ENCODE measurements at regions not wholly inside any gene's neighbourhood (a gene's known extent, or its start where the extent isn't known, plus 50 kb on each side); places are given as distances from the start of the nearest gene placed in this dataset.

DNA sequence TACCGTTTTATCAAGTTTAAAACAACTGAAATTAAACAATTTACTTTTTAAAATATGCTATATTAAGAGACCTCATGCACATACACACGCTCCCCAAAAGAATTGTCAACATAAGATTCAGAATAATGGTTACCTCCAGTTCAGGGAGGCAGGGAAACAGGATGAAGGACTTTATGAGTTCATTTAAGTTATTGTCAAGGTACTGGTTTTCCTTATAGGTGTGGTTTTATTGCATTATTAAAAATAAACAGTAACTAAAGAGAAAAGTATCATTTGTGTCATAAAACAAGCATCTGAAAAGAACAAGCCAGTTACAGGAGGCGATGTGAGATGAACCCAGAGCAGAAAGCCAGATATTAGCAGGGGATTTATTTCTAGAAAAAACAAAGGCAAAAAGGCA, 2376.7 kb downstream of the MAT2B start:
- H3K4me3 ChIP-seq: no peak overlapping the region
- no peaks in the 10 kb centered on the region for H3K27me3 ChIP-seq
- DNase-seq: no peak
- intact Hi-C loops (cut with DNase I): no loop called here
- H3K36me3 ChIP-seq (replicated peaks in 1 of 2): no peaks in the 10 kb centered on the region
- H3K27ac ChIP-seq: no peak overlapping the region
- 63 to 79% (median 70%) methylated on average over 3 of the region's 3 CpGs for WGBS, 4 donors
- H3K9me3 ChIP-seq (replicated peaks in 1 of 3): no peaks in the 10 kb centered on the region
- H3K4me1 ChIP-seq (replicated peaks in 1 of 2): no peaks in the 10 kb centered on the region
- no peak for TF ChIP-seq POLR2A (IDR thresholded peaks at IDR 0.05)
- TF ChIP-seq, protein P1, sequence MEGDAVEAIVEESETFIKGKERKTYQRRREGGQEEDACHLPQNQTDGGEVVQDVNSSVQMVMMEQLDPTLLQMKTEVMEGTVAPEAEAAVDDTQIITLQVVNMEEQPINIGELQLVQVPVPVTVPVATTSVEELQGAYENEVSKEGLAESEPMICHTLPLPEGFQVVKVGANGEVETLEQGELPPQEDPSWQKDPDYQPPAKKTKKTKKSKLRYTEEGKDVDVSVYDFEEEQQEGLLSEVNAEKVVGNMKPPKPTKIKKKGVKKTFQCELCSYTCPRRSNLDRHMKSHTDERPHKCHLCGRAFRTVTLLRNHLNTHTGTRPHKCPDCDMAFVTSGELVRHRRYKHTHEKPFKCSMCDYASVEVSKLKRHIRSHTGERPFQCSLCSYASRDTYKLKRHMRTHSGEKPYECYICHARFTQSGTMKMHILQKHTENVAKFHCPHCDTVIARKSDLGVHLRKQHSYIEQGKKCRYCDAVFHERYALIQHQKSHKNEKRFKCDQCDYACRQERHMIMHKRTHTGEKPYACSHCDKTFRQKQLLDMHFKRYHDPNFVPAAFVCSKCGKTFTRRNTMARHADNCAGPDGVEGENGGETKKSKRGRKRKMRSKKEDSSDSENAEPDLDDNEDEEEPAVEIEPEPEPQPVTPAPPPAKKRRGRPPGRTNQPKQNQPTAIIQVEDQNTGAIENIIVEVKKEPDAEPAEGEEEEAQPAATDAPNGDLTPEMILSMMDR (IDR thresholded peaks at IDR 0.05): no peak

DNA sequence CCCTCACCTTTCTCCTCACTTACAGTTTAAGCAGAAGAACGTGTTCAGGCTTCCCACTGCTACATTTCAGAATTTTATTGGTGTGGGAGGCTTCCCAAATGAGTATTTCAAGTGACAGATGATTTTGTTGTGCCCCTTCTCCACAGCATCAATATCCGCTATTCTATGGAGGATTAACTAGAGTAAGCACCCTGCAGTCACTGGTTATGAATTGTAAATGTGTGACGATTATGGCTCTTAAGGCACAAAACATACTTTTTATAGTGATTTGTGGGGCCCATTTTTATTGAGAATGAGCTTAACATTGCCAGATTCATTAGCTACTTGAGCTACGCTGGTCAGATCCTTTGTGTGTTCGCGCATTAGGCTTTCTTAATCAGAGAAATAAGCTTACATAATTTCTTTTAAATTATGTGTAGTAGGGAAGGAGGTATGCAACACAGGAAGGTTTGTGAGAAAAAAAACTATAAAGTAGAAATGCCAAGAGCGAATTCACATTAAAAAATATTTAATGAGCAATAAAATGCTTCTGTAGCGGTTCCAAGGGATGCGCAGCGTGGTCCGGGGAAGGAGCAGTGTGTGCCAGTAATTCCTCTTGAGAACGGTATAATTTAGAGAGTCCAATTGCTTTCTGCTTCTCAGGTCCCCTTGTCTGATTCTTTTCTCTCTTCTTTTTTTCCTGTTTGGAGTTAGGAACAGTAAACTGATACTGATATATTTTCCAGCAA, 2380.4 kb downstream of the MAT2B start:
- no peaks in the 10 kb centered on the region for H3K9me3 ChIP-seq (replicated peaks in 1 of 3)
- TF ChIP-seq, protein P1 (IDR thresholded peaks at IDR 0.05): no peak
- no peak for TF ChIP-seq POLR2A (IDR thresholded peaks at IDR 0.05)
- 72 to 79% (median 77%) methylated on average over 12 of the region's 12 CpGs for WGBS, 4 donors
- no peaks in the 10 kb centered on the region for H3K4me1 ChIP-seq (replicated peaks in 1 of 2)
- H3K27me3 ChIP-seq: no peaks in the 10 kb centered on the region
- no peak overlapping the region for H3K27ac ChIP-seq
- DNase-seq: no peak
- intact Hi-C loops (cut with DNase I): no loop called here
- H3K36me3 ChIP-seq (replicated peaks in 1 of 2): no peaks in the 10 kb centered on the region
- H3K4me3 ChIP-seq: no peak overlapping the region

DNA sequence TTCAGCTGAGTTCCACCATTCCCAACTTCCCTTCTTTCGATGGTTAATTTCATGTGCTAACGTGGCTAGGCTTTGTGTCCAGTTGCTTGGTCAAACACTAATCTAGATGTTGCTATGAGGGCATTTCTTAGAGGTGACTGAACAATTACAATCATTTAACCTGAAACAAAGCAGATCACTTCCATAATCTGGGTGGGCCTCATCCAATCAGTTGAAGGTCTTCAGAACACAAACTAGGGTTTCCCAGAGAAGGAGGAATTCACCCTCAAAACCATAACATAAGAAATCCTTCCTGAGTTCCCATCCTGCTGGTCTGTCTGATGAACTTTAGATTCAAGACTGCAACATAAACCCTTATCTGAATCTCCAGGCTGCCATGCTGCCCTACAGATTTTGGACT, 2381.7 kb downstream of the MAT2B start:
- Histone ChIP-seq H3K9me3 (replicated peaks in 1 of 3) (no peaks in the 10 kb centered on the region), H3K27ac (no peak overlapping the region), H3K27me3 (no peaks in the 10 kb centered on the region), H3K4me1 (replicated peaks in 1 of 2) (no peaks in the 10 kb centered on the region), H3K36me3 (replicated peaks in 1 of 2) (no peaks in the 10 kb centered on the region), H3K4me3 (no peak overlapping the region)
- intact Hi-C loops (cut with DNase I): no loop called here
- 76 to 84% (median 81%) methylated on average over 2 of the region's 2 CpGs for WGBS, 4 donors
- DNase-seq: no peak
- no peak for TF ChIP-seq POLR2A (IDR thresholded peaks at IDR 0.05)
- TF ChIP-seq, protein P1 (IDR thresholded peaks at IDR 0.05): no peak

DNA sequence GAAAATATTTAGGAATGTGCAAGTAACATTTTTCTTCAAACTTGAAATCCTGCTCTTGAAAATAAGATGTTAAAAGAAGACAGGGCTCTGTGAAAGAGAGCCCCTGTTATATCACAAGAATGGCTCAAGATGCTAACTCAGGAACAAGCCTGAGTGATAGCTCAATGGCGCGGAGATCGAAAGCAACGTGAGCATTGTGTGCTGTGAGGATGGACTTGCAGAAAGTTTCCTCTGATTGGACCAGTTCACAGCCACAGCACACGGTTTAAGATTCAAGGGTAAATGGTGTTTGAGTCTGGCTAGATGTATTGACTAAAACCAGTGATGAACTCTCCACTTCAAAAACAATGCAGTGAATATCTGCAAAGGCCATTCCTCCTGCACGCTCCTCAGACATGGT, 2387.0 kb downstream of the MAT2B start:
- H3K9me3 ChIP-seq (replicated peaks in 1 of 3): no peaks in the 10 kb centered on the region
- H3K27ac ChIP-seq: no peak overlapping the region
- H3K4me1 ChIP-seq (replicated peaks in 1 of 2): no peaks in the 10 kb centered on the region
- H3K27me3 ChIP-seq: no peaks in the 10 kb centered on the region
- 80 to 88% (median 82%) methylated on average over 6 of the region's 6 CpGs for WGBS, 4 donors
- intact Hi-C loops (cut with DNase I): no loop called here
- DNase-seq: no peak
- no peak overlapping the region for H3K4me3 ChIP-seq
- no peaks in the 10 kb centered on the region for H3K36me3 ChIP-seq (replicated peaks in 1 of 2)
- no peak for TF ChIP-seq POLR2A (IDR thresholded peaks at IDR 0.05)
- TF ChIP-seq, protein P1 (IDR thresholded peaks at IDR 0.05): no peak
